NCI-H1694 (cell line): ENCODE measurements at regions not wholly inside any gene's neighbourhood (a gene's known extent, or its start where the extent isn't known, plus 50 kb on each side); places are given as distances from the start of the nearest gene placed in this dataset.

Source experiments
- DNase-seq: peaks from one replicate; lab custom pipeline; 2025; lab: John Stamatoyannopoulos, UW

DNA sequence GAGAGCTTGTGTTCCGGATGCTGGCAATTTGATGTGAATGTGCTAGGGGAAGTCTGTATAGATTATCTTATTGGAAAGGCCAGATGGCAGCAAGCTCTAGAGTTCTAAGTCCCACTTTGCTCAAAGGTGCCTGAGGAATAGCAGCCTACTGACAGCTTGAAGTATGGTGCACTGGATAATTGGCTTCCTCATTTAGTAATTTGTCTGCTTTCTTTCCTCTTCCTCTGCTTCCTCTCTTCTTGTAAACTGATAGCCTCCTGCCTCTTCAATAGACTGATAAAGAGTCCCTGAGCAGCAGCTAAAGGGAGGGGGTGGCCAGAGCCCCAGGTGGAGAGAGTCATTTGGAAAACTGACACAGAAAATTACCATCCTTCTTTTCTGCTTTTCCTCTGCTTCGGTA, 177.3 kb downstream of the FGF1 start:
- no peak for DNase-seq

DNA sequence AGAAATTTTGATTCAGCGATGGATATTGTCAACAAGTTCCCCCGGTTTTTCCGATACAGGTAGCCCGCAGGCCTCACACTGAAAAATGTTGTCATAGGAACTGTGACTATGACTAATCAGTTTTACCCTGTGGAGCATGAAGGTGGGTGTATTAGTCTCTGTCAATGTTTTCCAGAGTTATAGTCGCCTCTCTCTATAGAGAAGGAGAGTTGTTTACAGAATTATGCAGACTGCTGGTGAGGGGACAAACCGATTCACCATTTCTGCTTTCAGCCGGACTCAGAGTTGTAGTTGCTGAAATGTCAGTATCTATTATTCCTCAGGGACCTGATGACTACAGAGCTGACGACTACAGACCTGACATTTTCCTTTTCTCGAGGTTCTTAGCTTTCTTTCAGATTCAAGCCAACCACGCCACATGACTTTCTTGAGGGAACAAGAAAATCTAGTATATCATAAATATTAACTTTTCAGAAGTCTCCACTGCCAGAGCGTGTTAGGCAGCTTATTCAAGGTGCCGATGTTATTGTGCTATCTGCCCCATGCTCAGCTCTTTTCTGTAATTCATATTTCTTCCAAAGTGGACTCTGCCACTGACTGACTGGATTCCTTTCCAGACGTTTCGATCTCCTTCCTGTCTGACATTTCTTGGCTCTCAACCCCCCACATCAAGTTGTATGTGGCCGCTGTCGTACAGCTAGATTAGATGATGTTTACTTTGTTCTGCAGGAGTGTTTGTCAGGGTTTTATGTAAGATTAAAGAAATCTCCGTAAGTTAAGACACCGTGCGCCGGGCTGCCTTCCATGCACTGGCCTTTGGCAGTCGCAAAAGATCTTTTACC, 178.1 kb downstream of the FGF1 start:
- DNase-seq, result no peak

DNA sequence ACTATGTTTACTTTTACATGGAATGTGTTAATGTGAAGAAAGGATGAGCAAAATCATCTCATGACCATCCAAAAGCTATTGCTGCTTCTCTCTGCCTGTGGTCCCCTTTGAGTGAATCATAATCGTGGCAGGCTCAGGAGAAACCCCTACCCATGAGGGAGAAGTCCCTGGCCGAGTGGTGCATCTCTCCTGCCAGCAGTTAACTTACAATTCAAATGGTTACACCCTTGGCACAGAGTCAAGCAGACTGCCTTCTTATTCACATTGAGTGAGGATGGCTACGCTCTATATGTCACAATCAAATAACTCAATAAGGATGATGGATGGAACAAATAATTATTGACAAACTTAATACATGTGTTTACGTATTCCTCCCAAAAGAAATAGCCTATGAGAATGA, 179.1 kb downstream of the FGF1 start:
- no peak for DNase-seq

DNA sequence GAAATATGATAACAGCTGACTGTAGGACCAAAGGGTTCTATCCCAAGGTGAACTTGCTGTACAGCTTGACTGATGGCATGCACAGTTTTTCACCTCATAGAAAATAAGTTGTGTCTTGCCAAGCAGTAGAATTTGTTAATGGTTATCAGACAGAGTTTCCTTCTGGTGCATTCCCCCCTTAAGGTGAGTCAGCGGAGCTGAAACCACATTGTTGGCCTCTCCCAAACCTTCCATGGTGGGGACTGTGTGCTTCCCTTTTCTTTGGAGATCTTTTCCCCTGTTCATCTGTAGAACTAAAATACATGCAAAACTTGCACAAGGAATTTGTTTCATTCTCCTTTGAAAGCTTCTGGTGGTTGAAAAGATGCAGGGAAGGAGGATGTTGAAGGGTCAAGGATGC, 179.8 kb downstream of the FGF1 start:
- DNase-seq, result no peak

DNA sequence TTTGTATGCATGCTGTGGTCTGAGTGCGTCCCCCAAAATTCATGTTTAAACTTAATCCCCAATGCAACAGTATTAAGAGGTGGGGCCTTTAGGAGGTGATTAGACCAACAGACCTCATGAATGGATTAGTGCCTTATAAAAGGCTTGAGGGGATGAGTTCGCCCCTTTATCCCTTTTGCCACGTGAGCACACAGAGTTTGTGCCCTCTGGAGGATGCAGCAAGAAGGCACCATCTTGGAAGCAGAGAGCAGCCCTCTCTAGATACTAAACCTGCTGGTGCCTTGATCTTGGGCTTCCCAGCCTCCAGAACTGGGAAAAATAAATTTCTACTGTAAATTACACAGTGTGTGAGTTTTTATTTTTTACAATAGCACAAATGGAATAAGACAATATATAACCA, 177.1 kb upstream of the SPRY4 start:
- DNase-seq, result no peak

DNA sequence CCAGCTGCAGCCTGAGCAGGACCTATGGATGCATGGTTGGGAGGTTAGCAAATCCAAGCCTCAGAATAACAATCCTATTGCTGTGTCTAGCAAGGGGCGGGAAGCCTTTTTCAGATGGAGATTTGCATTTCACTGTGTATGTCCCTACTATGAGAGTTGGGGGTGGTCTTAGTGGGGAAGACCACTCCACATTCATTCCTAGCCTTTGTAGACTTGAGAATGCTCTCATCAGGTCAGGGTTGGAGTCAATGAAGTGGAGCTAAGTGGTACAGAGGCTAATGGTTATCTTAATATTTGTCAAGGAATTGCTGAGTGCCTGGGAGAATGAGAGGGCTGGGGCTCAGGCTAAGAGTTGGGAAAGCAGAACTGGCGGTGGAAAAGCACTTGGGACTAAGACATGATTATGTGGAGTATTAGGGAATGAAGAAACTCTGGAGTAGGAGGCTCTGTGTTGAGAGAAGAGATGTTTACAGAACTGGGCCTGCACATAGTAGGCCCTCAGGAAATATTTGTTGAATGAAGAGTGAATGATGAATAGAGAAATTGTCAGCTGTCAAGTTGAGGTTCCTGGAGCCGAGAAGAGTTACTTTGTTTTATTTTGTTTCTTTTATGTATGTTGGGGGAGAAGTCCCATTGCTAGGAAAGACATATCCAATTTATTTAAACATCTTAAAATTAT, 175.5 kb upstream of the SPRY4 start:
- DNase-seq, result no peak

DNA sequence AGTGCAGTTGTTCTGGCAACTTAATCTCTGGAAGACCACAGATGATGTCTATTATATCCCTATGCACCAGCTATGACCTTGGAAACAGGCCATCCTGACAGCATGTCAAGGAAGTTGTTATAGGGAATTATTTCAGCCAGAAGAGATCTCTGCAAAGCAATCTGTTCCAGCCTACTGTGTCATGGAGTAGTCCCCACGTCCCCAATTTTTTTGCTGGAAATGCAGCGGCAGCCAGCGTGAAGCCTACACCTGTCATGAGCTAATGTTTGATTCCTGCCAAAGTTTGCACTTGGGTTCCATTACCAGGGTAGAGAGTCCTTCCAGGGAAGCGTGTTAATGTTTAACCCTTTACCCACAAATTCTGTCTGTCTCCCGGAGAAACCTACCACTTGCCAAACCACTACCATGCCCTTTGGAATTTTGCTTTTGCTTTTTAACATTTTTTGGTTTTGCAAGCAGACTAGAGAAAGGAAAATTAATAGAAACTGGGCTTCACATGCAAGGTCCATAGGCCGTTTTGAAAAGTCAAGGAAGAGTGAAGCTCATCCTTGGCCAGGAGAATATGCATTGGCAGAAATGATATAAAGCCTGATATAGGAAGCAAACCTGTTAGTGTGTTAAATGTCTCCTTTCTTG, 174.9 kb upstream of the SPRY4 start:
- peak; percentile 91 for DNase-seq

DNA sequence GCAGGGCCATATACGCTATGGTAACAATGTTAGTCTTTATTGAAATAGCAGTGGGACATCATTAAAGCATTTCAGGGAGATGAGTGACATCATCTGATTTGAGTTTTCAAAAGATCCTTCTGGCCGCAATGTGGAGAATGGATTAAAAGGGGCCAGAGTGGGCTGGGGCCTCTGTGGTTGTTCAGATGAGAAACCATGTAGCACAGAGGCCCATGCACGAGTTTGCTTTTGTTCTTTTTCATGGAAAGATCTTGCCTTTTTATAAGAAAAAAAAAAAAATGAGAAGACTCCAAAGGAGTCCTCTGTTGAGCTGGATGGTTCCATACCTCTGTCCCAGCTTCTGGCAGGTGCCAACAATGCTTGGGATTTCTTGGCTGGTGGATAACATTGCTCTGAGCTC, 173.5 kb upstream of the SPRY4 start:
- no peak for DNase-seq

DNA sequence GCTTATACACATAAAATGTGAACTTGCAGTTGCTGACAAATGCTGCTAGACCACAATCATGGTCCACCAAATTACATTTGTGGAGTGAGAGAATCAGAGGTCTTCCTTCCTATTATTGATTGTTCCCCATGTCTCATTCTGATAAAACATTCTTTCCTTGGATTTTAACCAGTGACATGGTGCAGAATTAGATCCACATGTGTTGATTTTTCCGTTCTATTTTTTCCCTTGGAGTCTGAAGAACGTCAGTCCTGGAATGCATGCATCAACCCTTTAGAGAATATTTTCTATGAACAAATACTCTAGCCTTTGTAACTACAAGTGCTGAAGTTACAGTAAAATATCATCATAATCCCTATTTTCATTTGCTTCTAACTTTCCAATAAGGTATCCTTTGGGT, 170.7 kb upstream of the SPRY4 start:
- DNase-seq, result no peak

DNA sequence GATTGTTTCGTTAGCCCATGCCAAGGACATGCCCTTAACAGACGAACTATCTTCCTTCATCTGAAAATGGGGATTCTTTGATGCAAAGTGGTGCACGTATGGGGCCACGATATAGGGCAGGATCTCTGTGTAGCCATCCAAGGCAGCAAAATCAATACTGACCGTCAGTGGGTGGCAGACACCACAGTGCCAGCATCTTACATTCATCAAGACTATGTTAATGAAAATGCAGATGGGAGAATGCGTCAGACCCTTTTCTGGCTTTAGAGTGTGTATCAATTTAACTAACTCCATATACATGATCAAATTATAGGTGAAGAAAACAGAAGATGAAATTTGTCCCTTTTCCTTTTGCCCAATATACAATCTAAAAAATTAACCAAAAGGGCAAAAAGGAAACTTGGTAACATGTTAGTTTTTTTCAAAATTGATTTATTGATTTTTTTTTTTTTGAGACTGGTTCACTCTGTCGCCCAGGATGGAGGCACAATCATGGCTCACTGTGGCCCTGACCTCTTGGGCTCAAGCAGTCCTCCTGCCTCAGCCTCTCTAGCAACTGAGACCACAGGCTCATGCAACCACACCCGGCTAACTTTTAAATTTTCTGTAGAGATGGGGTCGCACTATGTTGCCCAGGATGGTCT, 169.2 kb upstream of the SPRY4 start:
- DNase-seq, result no peak

DNA sequence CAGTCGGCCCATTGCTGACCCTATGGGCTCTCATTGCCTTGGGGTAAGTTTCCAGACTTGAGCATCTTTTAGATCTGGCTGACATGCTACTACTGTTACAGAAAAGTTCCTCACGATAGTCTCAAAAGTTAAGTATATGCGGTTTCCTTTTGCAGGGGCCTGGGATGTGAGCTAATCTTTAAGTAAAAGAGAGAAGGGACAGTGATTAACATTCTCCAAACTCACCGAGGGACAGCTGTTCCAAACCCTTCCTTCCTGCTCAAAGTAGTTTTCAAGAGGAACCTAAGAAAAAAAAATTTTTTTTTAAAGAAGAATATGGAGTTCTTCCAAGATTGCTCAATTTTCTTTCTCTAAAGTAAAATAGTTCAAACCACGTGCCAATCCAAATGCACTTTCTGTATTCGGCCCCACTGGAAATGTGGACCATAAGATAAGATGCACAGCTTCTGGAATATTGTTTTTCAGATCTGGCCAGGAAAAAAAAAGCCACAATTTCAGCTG, 168.0 kb upstream of the SPRY4 start:
- no peak for DNase-seq

DNA sequence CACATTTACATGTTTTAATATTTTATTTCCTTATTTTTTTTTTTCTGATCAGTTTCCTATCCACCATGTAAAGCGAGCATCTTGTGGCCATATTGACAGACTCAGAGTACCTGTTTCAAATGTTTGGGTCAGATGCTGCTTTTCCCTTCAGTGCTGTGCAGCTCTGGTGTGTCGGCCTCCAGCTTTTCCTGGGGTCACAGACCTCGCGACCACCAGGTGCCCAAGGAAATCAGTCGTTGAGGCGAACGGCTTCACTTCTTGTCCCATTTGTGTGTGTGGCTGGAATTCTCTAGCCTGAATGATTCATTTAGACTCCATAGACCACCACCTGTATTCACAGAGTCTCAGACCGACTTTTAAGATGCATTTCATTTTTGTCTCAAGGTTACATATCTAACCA, 166.9 kb upstream of the SPRY4 start:
- no peak for DNase-seq

DNA sequence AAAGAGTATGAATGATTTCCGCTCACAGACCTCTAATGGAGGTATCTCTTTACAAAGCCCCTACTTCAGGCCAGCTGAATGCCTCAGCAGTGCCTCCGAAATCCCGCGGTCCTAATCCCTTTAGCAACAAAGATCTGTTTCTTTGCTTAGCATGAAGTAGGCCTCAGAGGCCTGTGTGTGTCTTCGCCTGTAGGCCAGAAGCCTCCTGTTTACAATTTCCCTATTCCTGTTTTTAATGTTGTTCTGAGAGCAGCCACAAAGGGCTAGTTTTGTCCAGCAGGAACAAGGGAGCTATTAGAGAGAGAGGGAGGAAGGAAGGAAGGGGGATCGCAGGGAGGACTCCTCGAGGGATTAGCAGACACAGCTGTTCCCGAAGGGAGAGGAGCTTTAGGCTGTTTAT, 166.4 kb upstream of the SPRY4 start:
- no peak for DNase-seq

DNA sequence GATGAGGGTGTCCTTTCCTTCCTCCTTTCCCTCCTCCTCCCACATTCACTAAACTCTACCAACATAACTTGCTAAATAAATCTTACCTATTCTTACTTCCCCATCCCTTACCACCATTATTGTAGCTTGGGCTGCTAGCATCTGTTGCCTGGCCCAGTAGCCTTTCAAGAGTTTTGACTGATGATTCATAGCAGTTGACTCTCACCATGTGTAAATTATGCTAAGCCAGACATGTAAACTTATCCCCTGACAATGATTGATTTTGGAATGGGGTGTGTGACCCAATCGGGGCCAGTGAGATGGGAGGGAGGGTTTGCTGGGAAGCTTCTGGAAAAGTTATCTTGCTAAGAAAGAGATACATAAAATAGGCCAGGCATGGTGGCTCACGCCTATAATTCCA, 161.8 kb upstream of the SPRY4 start:
- DNase-seq, result no peak

DNA sequence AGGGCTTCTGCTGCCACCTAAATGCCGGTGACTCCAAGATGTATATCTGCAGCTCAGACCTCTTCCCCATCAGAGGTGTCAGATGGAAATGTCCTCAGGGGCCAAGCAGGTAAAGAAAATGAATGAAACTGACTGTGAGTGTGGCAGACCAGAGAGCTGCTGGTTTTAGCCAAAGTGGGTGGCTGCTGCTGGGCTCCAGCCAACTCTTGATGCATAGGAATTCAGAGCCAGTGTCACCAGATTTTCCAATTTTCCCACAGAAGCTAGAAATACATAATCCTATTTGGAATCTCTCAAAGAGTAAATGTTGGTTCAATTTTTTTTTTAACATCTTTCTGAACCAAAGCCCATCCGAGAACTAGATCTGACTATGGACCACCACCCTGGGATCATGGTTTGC, 161.2 kb upstream of the SPRY4 start:
- no peak for DNase-seq

DNA sequence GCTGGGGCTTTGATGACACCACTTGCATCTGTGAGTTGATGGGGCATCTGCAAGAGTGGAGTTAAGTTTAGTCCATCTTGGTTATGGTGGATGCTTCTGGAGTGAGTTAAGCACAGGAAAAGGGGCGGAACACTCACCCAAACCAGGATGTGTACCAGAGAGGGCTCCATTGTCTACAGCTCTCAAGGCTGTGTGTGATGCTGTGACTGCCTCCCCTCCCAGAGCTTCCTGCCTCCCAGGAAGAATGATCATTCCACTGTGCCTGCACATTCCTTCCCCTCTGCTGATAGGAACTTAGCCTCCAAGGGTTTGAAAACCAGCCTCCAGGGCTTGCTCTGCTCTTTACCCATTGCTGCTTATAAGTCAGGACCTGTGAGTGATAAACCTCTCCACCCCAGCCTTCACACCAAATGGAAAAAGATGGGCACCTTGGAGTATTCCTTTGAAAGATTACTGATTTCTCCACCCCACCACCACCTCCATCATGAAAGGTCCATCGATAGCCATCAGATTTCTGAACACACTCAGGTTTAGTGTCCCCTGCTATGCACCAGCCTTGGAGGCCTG, 160.1 kb upstream of the SPRY4 start:
- DNase-seq, result no peak

DNA sequence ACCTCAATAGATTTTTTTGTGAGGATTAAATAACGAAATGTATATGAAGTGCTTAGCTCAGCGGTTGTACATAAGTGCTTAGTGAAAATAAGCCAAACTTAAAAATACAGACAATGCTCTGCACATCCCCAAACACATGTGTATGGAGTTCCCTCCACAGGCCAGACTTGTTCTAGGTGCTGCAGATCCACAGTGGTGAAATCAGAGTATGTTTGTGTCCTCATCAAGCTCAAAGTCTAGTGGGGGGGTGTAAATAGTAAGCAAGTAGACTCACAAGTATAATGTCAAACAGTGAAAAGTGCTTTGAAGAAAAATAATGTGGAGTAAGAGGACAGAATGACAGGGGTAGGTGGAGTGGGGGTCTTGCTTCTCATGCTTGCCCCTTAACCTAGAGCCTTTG, 157.4 kb upstream of the SPRY4 start:
- DNase-seq, result no peak

DNA sequence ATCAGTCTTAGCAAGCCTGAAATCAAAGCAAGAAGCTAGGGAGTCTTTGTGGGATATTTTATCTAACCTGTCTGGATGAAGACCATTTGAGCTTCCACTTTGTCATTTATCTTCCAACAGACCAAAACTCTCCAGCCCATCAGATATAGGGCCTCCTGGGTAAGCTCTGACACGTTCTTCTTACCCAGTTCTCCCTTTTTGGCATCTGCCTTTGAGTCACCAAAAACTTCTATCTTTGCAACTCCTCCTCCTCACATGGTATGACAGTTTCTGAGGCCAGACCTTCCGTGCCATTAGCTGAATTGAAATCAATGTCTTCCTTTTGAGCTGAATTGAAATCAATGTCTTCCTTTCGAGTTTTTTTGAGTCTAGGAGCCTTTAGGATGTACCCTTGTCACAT, 156.6 kb upstream of the SPRY4 start:
- no peak for DNase-seq

DNA sequence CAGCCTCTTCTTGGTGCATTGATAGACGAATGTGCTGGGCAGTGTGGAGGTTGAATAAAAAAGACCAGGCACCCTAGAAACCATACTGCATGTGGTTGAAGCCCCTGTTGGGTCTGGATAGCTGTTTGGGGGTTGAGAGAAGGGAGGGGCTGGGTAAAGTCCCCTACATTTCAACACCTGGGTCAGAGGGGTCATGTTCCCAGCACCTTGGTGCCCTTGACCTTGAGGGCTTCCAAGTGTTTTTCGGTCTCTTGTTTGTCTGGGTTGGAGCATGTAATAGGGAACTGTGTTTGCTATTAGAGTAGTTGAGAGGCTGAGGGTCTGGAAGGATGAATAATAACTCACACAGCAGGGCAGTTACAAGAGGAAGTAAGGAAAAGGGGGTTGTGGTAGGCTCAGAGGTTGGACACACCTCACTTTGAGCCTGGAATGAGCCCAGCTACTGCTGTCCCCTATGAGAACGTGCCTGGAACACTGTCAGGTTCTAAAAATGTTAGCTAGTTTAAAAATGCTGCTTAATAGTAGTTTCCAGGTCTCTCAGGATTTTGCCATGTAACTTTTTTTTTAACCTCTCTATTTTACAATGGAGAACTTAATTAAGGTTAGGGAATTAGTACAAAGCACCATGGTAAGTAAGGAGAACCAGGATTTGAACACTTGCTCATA, 155.2 kb upstream of the SPRY4 start:
- no peak for DNase-seq

DNA sequence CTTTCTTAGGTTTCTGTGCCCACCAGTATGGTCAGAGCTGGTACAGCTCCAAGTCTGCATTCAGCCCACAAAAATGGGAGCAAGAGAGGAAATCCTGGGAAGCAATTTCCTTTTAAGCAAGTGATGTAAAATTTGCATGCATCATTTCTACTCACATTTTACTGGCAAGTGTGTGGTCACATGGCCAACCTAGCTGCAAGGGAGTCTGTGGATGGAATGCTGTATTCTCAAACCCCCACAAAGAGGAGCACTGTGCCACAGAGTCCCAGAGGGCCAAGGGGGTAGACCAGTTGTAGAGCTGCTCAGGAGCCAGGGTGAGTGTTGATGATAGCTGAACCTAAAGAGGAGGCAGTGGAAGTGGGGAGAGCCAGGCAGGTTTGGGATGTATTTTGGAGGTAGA, 154.3 kb upstream of the SPRY4 start:
- no peak for DNase-seq

DNA sequence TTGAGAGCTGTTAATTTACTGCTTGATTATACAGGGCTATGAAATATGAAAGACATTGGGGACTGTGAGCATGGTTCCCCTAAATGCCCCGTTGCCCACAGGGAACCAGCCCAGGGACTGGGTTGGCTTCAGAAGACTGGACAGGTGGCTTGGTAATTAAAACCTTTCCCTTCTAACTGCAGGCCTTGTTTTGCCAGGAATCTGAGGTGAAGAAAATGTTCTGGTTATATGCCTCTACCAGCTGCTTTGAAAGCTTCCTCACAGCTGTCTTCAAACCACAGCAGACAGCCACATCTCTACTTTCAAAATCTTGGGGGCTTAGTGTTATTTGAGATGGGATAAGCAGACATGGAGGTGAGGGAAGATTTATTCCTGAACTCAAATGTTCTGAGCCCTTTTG, 153.3 kb upstream of the SPRY4 start:
- no peak for DNase-seq

DNA sequence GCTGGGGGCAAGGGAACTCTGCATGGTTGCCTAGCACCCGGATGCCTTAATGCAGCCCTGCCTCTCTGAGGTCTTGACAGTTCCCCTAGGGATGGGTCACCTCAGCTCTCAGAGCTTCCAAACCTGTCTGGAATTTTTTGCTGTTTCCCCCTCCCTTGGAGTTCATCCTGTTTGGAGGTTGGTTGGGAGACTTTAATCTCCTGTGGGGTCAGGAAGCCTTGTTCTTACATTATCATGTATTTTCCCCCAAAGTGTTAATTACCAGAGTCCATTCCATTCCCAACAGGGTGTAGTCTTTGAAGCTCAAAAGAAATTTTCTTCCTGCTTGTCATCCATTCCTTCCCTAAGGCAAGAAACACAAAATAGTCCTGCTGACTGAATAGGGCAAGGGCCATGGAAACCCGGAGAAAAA, 150.3 kb upstream of the SPRY4 start:
- DNase-seq, result no peak
